ENCODE measurements at regions not wholly inside any gene's neighbourhood (a gene's known extent, or its start where the extent isn't known, plus 50 kb on each side); places are given as distances from the start of the nearest gene placed in this dataset.

GRCh38 chr6:11294228-11294627, 61.8 kb upstream of the NEDD9 start:
- TF ChIP-seq CTCF (IDR thresholded peaks at IDR 0.05; ENCODE audit: unreplicated experiment) = no peak
- no peak overlapping the region for H3K4me3 Mint-ChIP-seq (ENCODE audit: unreplicated experiment)
- intact Hi-C loops (cut with micrococcal nuclease) = no loop called here
- H3K27ac Mint-ChIP-seq (ENCODE audit: low read depth, unreplicated experiment) = no peak overlapping the region
- ChIA-PET POLR2A (no interaction called here), CTCF (no interaction called here)
- H3K27me3 Mint-ChIP-seq (ENCODE audit: insufficient read depth, unreplicated experiment) = no peaks in the 10 kb centered on the region
- BruUV-seq (replicated peaks) = no TSS peak
- no peaks in the 10 kb centered on the region for H3K36me3 Mint-ChIP-seq (ENCODE audit: insufficient read depth, unreplicated experiment)
- no peak for DNase-seq (ENCODE audit: unreplicated experiment)
- no peaks in the 10 kb centered on the region for H3K4me1 Mint-ChIP-seq (ENCODE audit: insufficient read depth, unreplicated experiment)
- H3K9me3 Mint-ChIP-seq (ENCODE audit: unreplicated experiment) = no peaks in the 10 kb centered on the region

- intact Hi-C loops (cut with micrococcal nuclease) = no loop called here
- H3K27me3 Mint-ChIP-seq (ENCODE audit: insufficient read depth, unreplicated experiment) = no peaks in the 10 kb centered on the region
- no peaks in the 10 kb centered on the region for H3K36me3 Mint-ChIP-seq (ENCODE audit: insufficient read depth, unreplicated experiment)
- POLR2A ChIA-PET = interaction anchor here (0.6 kb wide), 2 partner anchors 30 to 202 kb away, joined by 3 read pairs; no protein-coding TSS in a partner anchor
- H3K27ac Mint-ChIP-seq (ENCODE audit: low read depth, unreplicated experiment) = no peak overlapping the region
- CTCF ChIA-PET = interaction anchor here (0.7 kb wide), 1 partner anchor 30 kb away, joined by 3 read pairs; no protein-coding TSS in a partner anchor
- no peaks in the 10 kb centered on the region for H3K4me1 Mint-ChIP-seq (ENCODE audit: insufficient read depth, unreplicated experiment)
- no peaks in the 10 kb centered on the region for H3K9me3 Mint-ChIP-seq (ENCODE audit: unreplicated experiment)
- H3K4me3 Mint-ChIP-seq (ENCODE audit: unreplicated experiment) = no peak overlapping the region
- DNase-seq (ENCODE audit: unreplicated experiment) = no peak
- BruUV-seq (replicated peaks) = no TSS peak
- no peak for TF ChIP-seq CTCF (IDR thresholded peaks at IDR 0.05; ENCODE audit: unreplicated experiment)
Observed at GRCh38 chr6:11292594-11293236, 60.2 kb upstream of the NEDD9 start.

GRCh38 chr6:11292091-11292490, 59.6 kb upstream of the NEDD9 start:
- Mint-ChIP-seq H3K4me3 (ENCODE audit: unreplicated experiment) (no peak overlapping the region), H3K36me3 (ENCODE audit: insufficient read depth, unreplicated experiment) (no peaks in the 10 kb centered on the region), H3K27me3 (ENCODE audit: insufficient read depth, unreplicated experiment) (no peaks in the 10 kb centered on the region), H3K27ac (ENCODE audit: low read depth, unreplicated experiment) (no peak overlapping the region), H3K9me3 (ENCODE audit: unreplicated experiment) (no peaks in the 10 kb centered on the region), H3K4me1 (ENCODE audit: insufficient read depth, unreplicated experiment) (no peaks in the 10 kb centered on the region)
- TF ChIP-seq CTCF (IDR thresholded peaks at IDR 0.05; ENCODE audit: unreplicated experiment) = no peak
- intact Hi-C loops (cut with micrococcal nuclease) = no loop called here
- BruUV-seq (replicated peaks) = no TSS peak
- no peak for DNase-seq (ENCODE audit: unreplicated experiment)
- CTCF ChIA-PET = interaction anchor here (0.6 to 0.7 kb wide), 2 partner anchors 22 to 30 kb away, joined by 3 read pairs; no protein-coding TSS in a partner anchor
- POLR2A ChIA-PET = interaction anchor here (0.6 kb wide), 1 partner anchor 201 kb away, joined by 3 read pairs; no protein-coding TSS in a partner anchor

GRCh38 chr6:11291582-11291981, 59.1 kb upstream of the NEDD9 start:
- DNase-seq (ENCODE audit: unreplicated experiment) = no peak
- no peaks in the 10 kb centered on the region for H3K9me3 Mint-ChIP-seq (ENCODE audit: unreplicated experiment)
- H3K27ac Mint-ChIP-seq (ENCODE audit: low read depth, unreplicated experiment) = no peak overlapping the region
- no peaks in the 10 kb centered on the region for H3K27me3 Mint-ChIP-seq (ENCODE audit: insufficient read depth, unreplicated experiment)
- H3K4me3 Mint-ChIP-seq (ENCODE audit: unreplicated experiment) = no peak overlapping the region
- ChIA-PET CTCF (interaction anchor here (0.6 kb wide), 2 partner anchors 22 to 259 kb away, joined by 3 read pairs; no protein-coding TSS in a partner anchor), POLR2A (no interaction called here)
- no TSS peak for BruUV-seq (replicated peaks)
- no peak for TF ChIP-seq CTCF (IDR thresholded peaks at IDR 0.05; ENCODE audit: unreplicated experiment)
- no peaks in the 10 kb centered on the region for H3K36me3 Mint-ChIP-seq (ENCODE audit: insufficient read depth, unreplicated experiment)
- intact Hi-C loops (cut with micrococcal nuclease) = no loop called here
- H3K4me1 Mint-ChIP-seq (ENCODE audit: insufficient read depth, unreplicated experiment) = no peaks in the 10 kb centered on the region
